Stimulated activated CD4-positive, alpha-beta T cell treated with anti-CD3 and anti-CD28 coated beads, Interleukin-12 subunit alpha, Interleukin-12 subunit beta, amount 100 ng/mL, for 4 hours (primary cell): ENCODE measurements at regions not wholly inside any gene's neighbourhood (a gene's known extent, or its start where the extent isn't known, plus 50 kb on each side); places are given as distances from the start of the nearest gene placed in this dataset.

Experiments used
- DNase-seq: peaks from one replicate; pipeline ENCODE4 v3.0.0-alpha.2; 2020

- no peak for DNase-seq
These were observed 85.7 kb upstream of the GPR26 start for GRCh38 chr10:123580426-123580825.

GRCh38 chr10:123581656-123582055, 84.5 kb upstream of the GPR26 start:
- no peak for DNase-seq

- peak; percentile 55 for DNase-seq
These were observed 83.8 kb upstream of the GPR26 start for GRCh38 chr10:123582084-123582989.

- peak; percentile 22 for DNase-seq
These were observed 82.3 kb upstream of the GPR26 start for GRCh38 chr10:123583639-123584418.

GRCh38 chr10:123584419-123584775, 81.8 kb upstream of the GPR26 start:
- DNase-seq: no peak

GRCh38 chr10:123585477-123586445, 80.4 kb upstream of the GPR26 start:
- DNase-seq: no peak

- no peak for DNase-seq
These were observed 79.0 kb upstream of the GPR26 start for GRCh38 chr10:123587110-123587509.

GRCh38 chr10:123588386-123588914, 77.7 kb upstream of the GPR26 start:
- DNase-seq: no peak

- DNase-seq: no peak
These were observed 70.5 kb upstream of the GPR26 start for GRCh38 chr10:123595661-123596060.

- no peak for DNase-seq
These were observed 68.5 kb upstream of the GPR26 start for GRCh38 chr10:123597676-123598075.

- no peak for DNase-seq
These were observed 66.7 kb upstream of the GPR26 start for GRCh38 chr10:123599366-123599849.

- no peak for DNase-seq
These were observed 66.0 kb upstream of the GPR26 start for GRCh38 chr10:123600177-123600576.

- no peak for DNase-seq
These were observed 63.0 kb upstream of the GPR26 start for GRCh38 chr10:123603130-123603529.

GRCh38 chr10:123604506-123604905, 61.6 kb upstream of the GPR26 start:
- DNase-seq: no peak

- DNase-seq: no peak
These were observed 60.1 kb upstream of the GPR26 start for GRCh38 chr10:123606006-123606405.

GRCh38 chr10:123606955-123607354, 59.2 kb upstream of the GPR26 start:
- no peak for DNase-seq

- no peak for DNase-seq
These were observed 58.8 kb upstream of the GPR26 start for GRCh38 chr10:123607386-123607785.

GRCh38 chr10:123608047-123608446, 58.1 kb upstream of the GPR26 start:
- DNase-seq: no peak

- no peak for DNase-seq
These were observed 54.9 kb upstream of the GPR26 start for GRCh38 chr10:123611243-123611642.

- DNase-seq: no peak
These were observed 54.3 kb upstream of the GPR26 start for GRCh38 chr10:123611876-123612275.

GRCh38 chr10:123613346-123613850, 52.8 kb upstream of the GPR26 start:
- DNase-seq: no peak

- DNase-seq: peak; percentile 28
These were observed 51.3 kb upstream of the GPR26 start for GRCh38 chr10:123614888-123615287.
